Gastroesophageal sphincter (tissue), 4 donors: ENCODE measurements at regions not wholly inside any gene's neighbourhood (a gene's known extent, or its start where the extent isn't known, plus 50 kb on each side); places are given as distances from the start of the nearest gene placed in this dataset.

Experiments
- ATAC-seq: fragments of 150-250 bp; one replicate; pipeline ENCODE4 v1.9.1; 2016; ENCODE audit warnings: mild to moderate bottlenecking, moderate library complexity
- H3K27ac ChIP-seq, 4 donors: fragments of 200-600 bp; sonication (generic) in 3 of 4; 1 replicate in 3 of 4; 2 replicates in 1 of 4; pipeline ENCODE4 v1.5.1; 2016 to 2019
- H3K27me3 ChIP-seq: fragments of 200-600 bp; sonication (generic); one replicate; pipeline ENCODE4 v1.5.1; 2019
- H3K36me3 ChIP-seq, 2 donors: fragments of 200-600 bp; sonication (generic); one replicate each; pipeline ENCODE4 v1.5.1; 2019; ENCODE audit warnings: control low read depth in 1 of 2
- H3K4me1 ChIP-seq, 3 donors: fragments of 200-600 bp; sonication (generic); 1 replicate in 2 of 3; 2 replicates in 1 of 3; pipeline ENCODE4 v1.5.1; 2016 to 2019; ENCODE audit warnings: control low read depth in 2 of 3
- H3K4me3 ChIP-seq, 2 donors: fragments of 200-600 bp; sonication (generic); one replicate each; pipeline ENCODE4 v1.5.1; 2019; ENCODE audit warnings: mild to moderate bottlenecking in 1 of 2, moderate library complexity in 1 of 2
- H3K9me3 ChIP-seq, 3 donors: fragments of 200-600 bp; sonication (generic); one replicate each; pipeline ENCODE4 v1.5.1; 2017 to 2019; ENCODE audit warnings: control low read depth in 2 of 3
- EP300 ChIP-seq: sonication (generic); formaldehyde crosslinking; IDR thresholded peaks from one replicate; pipeline ENCODE4 v1.6.1; 2017; ENCODE audit warnings: antibody characterized with exemption, mild to moderate bottlenecking
- POLR2A ChIP-seq, 2 donors: fragments of 450-650 bp; IDR thresholded peaks; one replicate each; pipeline ENCODE4 v1.6.1; 2017; ENCODE audit warnings: antibody characterized with exemption in 2 of 2, mild to moderate bottlenecking in 2 of 2, moderate library complexity in 1 of 2
- POLR2AphosphoS5 ChIP-seq: sonication (generic); formaldehyde crosslinking; IDR thresholded peaks from one replicate; pipeline ENCODE4 v1.6.1; 2017; ENCODE audit warnings: antibody characterized with exemption
- WGBS, 2 donors: methylation state at CpG; one replicate each; pipeline ENCODE4 v1.1.5; 2018; ENCODE audit warnings: low coverage in 1 of 2; 5-methylcytosine and 5-hydroxymethylcytosine counted together
- TF ChIP-seq, protein P1 (sequence below), 4 experiments: fragments of 200-600 bp in 2 of 4; fragments of 450-650 bp in 2 of 4; sonication (generic) in 1 of 4; IDR thresholded peaks; one replicate each; pipeline ENCODE4 v1.5.1; 2017 to 2019; ENCODE audit warnings: antibody characterized with exemption in 4 of 4, mild to moderate bottlenecking in 2 of 4, moderate library complexity in 2 of 4

GRCh38 chrX:110941906-110942305, 146.3 kb upstream of the CHRDL1 start:
- no peak for ATAC-seq
- no peak overlapping the region for H3K27ac ChIP-seq
- no peaks in the 10 kb centered on the region for H3K4me1 ChIP-seq
- peaks cover 10% of the 10 kb centered on the region for H3K27me3 ChIP-seq
- no peak for TF ChIP-seq EP300
- TF ChIP-seq, protein P1, sequence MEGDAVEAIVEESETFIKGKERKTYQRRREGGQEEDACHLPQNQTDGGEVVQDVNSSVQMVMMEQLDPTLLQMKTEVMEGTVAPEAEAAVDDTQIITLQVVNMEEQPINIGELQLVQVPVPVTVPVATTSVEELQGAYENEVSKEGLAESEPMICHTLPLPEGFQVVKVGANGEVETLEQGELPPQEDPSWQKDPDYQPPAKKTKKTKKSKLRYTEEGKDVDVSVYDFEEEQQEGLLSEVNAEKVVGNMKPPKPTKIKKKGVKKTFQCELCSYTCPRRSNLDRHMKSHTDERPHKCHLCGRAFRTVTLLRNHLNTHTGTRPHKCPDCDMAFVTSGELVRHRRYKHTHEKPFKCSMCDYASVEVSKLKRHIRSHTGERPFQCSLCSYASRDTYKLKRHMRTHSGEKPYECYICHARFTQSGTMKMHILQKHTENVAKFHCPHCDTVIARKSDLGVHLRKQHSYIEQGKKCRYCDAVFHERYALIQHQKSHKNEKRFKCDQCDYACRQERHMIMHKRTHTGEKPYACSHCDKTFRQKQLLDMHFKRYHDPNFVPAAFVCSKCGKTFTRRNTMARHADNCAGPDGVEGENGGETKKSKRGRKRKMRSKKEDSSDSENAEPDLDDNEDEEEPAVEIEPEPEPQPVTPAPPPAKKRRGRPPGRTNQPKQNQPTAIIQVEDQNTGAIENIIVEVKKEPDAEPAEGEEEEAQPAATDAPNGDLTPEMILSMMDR (IDR thresholded peaks at IDR 0.05) = no peak
- H3K36me3 ChIP-seq = no peaks in the 10 kb centered on the region
- H3K4me3 ChIP-seq = no peak overlapping the region
- no peaks in the 10 kb centered on the region for H3K9me3 ChIP-seq

GRCh38 chrX:110938977-110939732, 143.5 kb upstream of the CHRDL1 start:
- H3K27me3 ChIP-seq = peaks cover 3% of the 10 kb centered on the region
- H3K9me3 ChIP-seq = no peaks in the 10 kb centered on the region
- no peaks in the 10 kb centered on the region for H3K4me1 ChIP-seq
- no peak overlapping the region for H3K4me3 ChIP-seq
- TF ChIP-seq, protein P1 (IDR thresholded peaks at IDR 0.05) = no peak
- TF ChIP-seq POLR2A (IDR thresholded peaks at IDR 0.05) (no peak), POLR2AphosphoS5 (no peak), EP300 (no peak)
- no peak for ATAC-seq
- H3K27ac ChIP-seq = no peak overlapping the region
- no peaks in the 10 kb centered on the region for H3K36me3 ChIP-seq
- WGBS, 2 donors = 83 to 88% methylated on average over 1 of the region's 3 CpGs

DNA sequence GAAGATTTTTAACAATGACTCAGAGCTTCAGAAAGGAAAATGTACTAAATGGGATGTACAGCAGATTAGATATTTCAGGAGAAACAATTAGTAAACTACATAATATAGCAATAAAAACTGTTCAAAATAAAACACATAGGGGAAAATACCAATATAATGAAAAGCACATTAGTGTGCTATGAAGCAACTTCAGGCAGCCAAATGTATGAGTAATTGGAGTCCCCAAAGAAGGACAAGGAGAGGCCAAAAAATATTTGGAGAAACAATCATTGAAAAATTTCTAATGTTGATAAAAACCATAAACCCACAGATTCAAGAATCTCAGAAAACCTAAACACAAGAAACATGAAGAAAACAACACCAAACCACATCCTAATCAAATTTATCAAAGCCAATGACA, 129.3 kb upstream of the CHRDL1 start:
- H3K27me3 ChIP-seq = no peaks in the 10 kb centered on the region
- no peak overlapping the region for H3K4me3 ChIP-seq
- H3K9me3 ChIP-seq = no peaks in the 10 kb centered on the region
- no peak for TF ChIP-seq POLR2A (IDR thresholded peaks at IDR 0.05)
- TF ChIP-seq EP300 = no peak
- TF ChIP-seq POLR2AphosphoS5 = no peak
- TF ChIP-seq, protein P1 (IDR thresholded peaks at IDR 0.05) = no peak
- H3K4me1 ChIP-seq = no peaks in the 10 kb centered on the region
- no peak for ATAC-seq
- no peak overlapping the region for H3K27ac ChIP-seq
- H3K36me3 ChIP-seq = no peaks in the 10 kb centered on the region

- no peak for ATAC-seq
- 43% methylated on average over 3 of the region's 3 CpGs; no CpG with 5 or more reads in 1 of the 2 donors for WGBS, 2 donors
- Histone ChIP-seq H3K4me3 (no peak overlapping the region), H3K27ac (no peak overlapping the region), H3K27me3 (no peaks in the 10 kb centered on the region), H3K36me3 (no peaks in the 10 kb centered on the region), H3K4me1 (no peaks in the 10 kb centered on the region), H3K9me3 (no peaks in the 10 kb centered on the region)
- TF ChIP-seq POLR2AphosphoS5 (no peak), EP300 (no peak)
- TF ChIP-seq, protein P1 (IDR thresholded peaks at IDR 0.05) = no peak
These were observed 125.4 kb upstream of the CHRDL1 start for GRCh38 chrX:110920991-110921390.

- no peaks in the 10 kb centered on the region for H3K9me3 ChIP-seq
- H3K4me3 ChIP-seq = no peak overlapping the region
- no peak for TF ChIP-seq EP300
- TF ChIP-seq POLR2A (IDR thresholded peaks at IDR 0.05) = no peak
- TF ChIP-seq, protein P1 (IDR thresholded peaks at IDR 0.05) = no peak
- no peak for TF ChIP-seq POLR2AphosphoS5
- H3K27ac ChIP-seq = no peak overlapping the region
- ATAC-seq = no peak
- no peaks in the 10 kb centered on the region for H3K36me3 ChIP-seq
- no peaks in the 10 kb centered on the region for H3K27me3 ChIP-seq
- H3K4me1 ChIP-seq = no peaks in the 10 kb centered on the region
These were observed 120.0 kb upstream of the CHRDL1 start for GRCh38 chrX:110915570-110915969.
